Activated naive CD8-positive, alpha-beta T cell treated with anti-CD3 and anti-CD28 coated beads for 36 hours (primary cell): ENCODE measurements at regions not wholly inside any gene's neighbourhood (a gene's known extent, or its start where the extent isn't known, plus 50 kb on each side); places are given as distances from the start of the nearest gene placed in this dataset.
"Not testable (repeated sequence)": the region's sequence is repeated elsewhere in the genome, so short reads cannot be mapped to it uniquely, and the experiment has no call there.

Experiments
- DNase-seq: peaks from one replicate; pipeline ENCODE4 v3.0.0; 2021
- H3K27ac Mint-ChIP-seq: one replicate; pipeline ENCODE4 v1.8.0; 2022; ENCODE audit warnings: mild to moderate bottlenecking, moderate library complexity, mixed read lengths
- H3K27me3 Mint-ChIP-seq: one replicate; pipeline ENCODE4 v1.8.0; 2022; ENCODE audit warnings: mild to moderate bottlenecking, mixed read lengths
- H3K36me3 Mint-ChIP-seq: one replicate; pipeline ENCODE4 v1.8.0; 2021; ENCODE audit warnings: mild to moderate bottlenecking, mixed read lengths
- H3K4me1 Mint-ChIP-seq: one replicate; pipeline ENCODE4 v1.8.0; 2021; ENCODE audit warnings: mixed read lengths
- H3K4me3 Mint-ChIP-seq: one replicate; pipeline ENCODE4 v1.8.0; 2022; ENCODE audit warnings: mild to moderate bottlenecking, moderate library complexity, mixed read lengths
- H3K9me3 Mint-ChIP-seq: one replicate; pipeline ENCODE4 v1.8.0; 2022; ENCODE audit warnings: mixed read lengths

DNA sequence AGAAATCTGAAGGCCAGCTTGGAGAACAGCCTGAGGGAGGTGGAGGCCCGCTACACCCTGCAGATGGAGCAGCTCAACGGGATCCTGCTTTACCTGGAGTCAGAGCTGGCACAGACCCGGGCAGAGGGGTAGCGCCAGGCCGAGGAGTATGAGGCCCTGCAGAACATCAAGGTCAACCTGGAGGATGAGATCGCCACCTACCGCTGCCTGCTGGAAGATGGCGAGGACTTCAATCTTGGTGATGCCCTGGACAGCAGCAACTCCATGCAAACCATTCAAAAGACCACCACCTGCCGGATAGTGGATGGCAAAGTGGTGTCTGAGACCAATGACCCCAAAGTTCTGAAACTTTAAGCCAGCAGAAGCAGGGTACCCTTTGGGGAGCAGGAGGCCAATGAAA is 318.4 kb downstream of the ZFHX3 start:
- not testable (repeated sequence) for H3K27ac Mint-ChIP-seq, H3K27me3 Mint-ChIP-seq

DNA sequence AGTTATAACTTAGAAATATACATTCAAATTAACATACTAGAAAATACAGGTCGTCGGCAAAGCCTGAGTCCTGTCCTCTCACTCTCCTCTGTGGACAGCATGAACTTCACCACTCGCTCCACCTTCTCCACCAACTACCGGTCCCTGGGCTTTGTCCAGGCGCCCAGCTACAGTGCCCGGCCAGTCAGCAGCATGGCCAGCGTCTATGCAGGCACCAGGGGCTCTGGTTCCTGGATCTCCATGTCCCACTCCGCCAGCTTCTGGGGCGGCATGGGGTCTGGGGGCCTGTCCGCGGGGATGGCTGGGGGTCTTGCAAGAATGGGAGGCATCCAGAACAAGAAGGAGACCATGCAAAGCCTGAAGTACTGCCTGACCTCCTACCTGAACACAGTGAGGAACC is 319.4 kb downstream of the ZFHX3 start:
- Mint-ChIP-seq H3K27me3 (no peaks in the 10 kb centered on the region), H3K27ac (no peak overlapping the region), H3K36me3 (peaks cover 3% of the 10 kb centered on the region), H3K4me1 (no peaks in the 10 kb centered on the region), H3K4me3 (no peak overlapping the region), H3K9me3 (peaks cover 6% of the 10 kb centered on the region)
- DNase-seq: no peak

More for the DNA sequence above, 318.4 kb downstream of the ZFHX3 start:
- H3K9me3 Mint-ChIP-seq: peaks cover 13% of the 10 kb centered on the region
- H3K4me3 Mint-ChIP-seq, H3K36me3 Mint-ChIP-seq, DNase-seq, H3K4me1 Mint-ChIP-seq: not testable (repeated sequence)

DNA sequence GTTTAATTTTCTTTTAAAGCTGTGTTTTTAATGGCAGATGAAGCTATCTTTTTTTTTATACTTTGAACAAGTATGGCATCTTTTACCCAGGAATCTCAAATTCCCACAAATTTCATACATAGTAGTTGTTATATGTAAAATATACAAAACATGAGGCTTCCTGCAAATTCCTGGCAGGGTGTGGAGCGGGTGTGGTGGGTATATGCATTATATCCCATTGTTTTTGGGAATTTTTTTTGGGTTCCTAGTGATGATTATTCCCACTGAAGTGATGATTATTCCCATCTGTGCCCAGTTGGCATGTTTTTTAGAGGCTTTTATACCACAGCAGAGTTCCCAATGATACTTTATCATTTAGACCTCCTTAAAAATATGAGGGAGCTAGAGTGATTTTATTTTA is 320.4 kb downstream of the ZFHX3 start:
- no peak overlapping the region for H3K27ac Mint-ChIP-seq
- no peak for DNase-seq
- H3K4me1 Mint-ChIP-seq: no peaks in the 10 kb centered on the region
- peaks cover 6% of the 10 kb centered on the region for H3K9me3 Mint-ChIP-seq
- H3K36me3 Mint-ChIP-seq: peaks cover 3% of the 10 kb centered on the region
- no peaks in the 10 kb centered on the region for H3K27me3 Mint-ChIP-seq
- no peak overlapping the region for H3K4me3 Mint-ChIP-seq

DNA sequence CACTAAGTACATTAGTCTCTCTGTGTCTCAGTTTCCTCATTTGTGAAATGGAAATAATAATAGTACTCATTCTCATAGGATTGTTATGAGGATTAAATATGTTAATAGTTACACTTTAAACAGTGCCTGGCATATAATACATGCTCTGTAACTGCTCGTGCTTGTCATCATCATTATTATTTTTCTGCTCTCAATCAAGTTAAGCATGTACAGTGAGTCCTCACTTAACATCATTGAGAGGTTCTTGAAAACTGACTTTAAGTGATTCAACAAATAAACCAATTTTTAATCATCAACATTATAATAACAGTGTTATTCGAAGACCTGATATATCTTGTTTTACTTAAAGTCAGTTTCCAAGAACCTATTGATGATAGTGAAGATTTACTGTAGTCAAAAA is 322.3 kb downstream of the ZFHX3 start:
- H3K36me3 Mint-ChIP-seq: peaks cover 1% of the 10 kb centered on the region
- H3K4me1 Mint-ChIP-seq: no peaks in the 10 kb centered on the region
- H3K27ac Mint-ChIP-seq: no peak overlapping the region
- DNase-seq: no peak
- no peak overlapping the region for H3K4me3 Mint-ChIP-seq
- no peaks in the 10 kb centered on the region for H3K9me3 Mint-ChIP-seq
- no peaks in the 10 kb centered on the region for H3K27me3 Mint-ChIP-seq

DNA sequence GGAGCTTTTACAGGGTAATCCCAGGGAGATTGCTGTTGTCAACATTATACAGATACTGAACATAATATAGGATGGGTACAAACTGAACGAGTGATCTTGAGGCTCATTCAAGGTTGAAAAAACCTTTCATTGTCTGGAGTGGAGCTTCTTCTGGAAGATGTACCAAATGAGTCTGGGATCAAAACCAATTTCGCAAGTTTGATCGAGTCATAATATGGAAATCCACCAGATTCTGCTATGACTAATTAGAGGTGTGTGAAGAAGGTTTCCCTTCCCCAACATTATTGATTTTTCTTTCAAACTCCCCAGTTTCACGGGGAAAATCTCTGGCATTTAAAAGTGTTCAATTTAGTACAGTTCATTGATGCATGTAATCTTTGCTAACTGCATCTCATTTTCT is 324.1 kb downstream of the ZFHX3 start:
- Mint-ChIP-seq H3K27me3 (no peaks in the 10 kb centered on the region), H3K4me3 (no peak overlapping the region), H3K27ac (no peak overlapping the region), H3K9me3 (no peaks in the 10 kb centered on the region), H3K36me3 (no peaks in the 10 kb centered on the region), H3K4me1 (no peaks in the 10 kb centered on the region)
- no peak for DNase-seq

DNA sequence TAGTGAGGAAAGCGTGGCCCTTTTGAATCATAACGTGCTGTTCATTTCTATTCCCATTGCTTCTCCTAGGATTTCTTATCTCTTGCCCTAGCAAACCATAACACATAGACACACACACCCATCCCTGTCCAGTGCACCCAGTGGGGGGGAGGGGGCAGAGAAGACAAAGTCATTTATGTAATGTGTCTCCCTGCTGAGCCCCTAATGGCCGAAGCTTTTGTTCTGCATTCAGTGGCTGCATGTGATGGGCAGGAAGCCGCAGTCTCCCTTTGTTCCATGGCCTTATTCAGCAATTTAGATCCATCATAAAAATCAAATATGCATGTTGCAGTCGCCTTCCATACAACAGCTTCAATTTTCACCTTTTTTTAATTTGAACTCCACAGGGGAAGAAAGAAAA is 325.4 kb downstream of the ZFHX3 start:
- no peaks in the 10 kb centered on the region for H3K4me1 Mint-ChIP-seq
- no peaks in the 10 kb centered on the region for H3K27me3 Mint-ChIP-seq

DNA sequence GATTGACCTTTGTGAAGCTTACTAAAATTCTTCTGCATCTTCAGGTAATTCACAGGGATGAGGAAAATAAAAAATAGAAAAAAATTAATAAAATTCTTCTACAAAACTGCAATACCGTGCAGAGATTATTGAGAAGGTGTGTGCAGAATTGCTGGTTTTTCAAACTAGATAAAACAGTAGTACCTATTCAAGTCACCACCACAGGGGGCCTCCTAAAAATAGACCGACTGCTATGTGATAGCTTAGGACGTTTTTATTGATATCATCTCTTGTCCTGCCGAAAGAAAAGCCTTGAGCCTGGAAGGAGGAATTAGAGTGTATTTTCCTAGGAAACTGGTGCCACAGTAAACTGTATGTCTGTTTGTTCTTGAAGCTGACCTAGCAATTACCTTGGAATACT is 325.9 kb downstream of the ZFHX3 start:
- DNase-seq: no peak
- Mint-ChIP-seq H3K4me3 (no peak overlapping the region), H3K27me3 (no peaks in the 10 kb centered on the region), H3K27ac (no peak overlapping the region), H3K9me3 (no peaks in the 10 kb centered on the region), H3K4me1 (no peaks in the 10 kb centered on the region), H3K36me3 (peaks cover under 1% of the 10 kb centered on the region)

More for the DNA sequence above, 325.4 kb downstream of the ZFHX3 start:
- H3K36me3 Mint-ChIP-seq: no peaks in the 10 kb centered on the region
- H3K27ac Mint-ChIP-seq: no peak overlapping the region
- no peaks in the 10 kb centered on the region for H3K9me3 Mint-ChIP-seq
- H3K4me3 Mint-ChIP-seq: no peak overlapping the region
- no peak for DNase-seq

DNA sequence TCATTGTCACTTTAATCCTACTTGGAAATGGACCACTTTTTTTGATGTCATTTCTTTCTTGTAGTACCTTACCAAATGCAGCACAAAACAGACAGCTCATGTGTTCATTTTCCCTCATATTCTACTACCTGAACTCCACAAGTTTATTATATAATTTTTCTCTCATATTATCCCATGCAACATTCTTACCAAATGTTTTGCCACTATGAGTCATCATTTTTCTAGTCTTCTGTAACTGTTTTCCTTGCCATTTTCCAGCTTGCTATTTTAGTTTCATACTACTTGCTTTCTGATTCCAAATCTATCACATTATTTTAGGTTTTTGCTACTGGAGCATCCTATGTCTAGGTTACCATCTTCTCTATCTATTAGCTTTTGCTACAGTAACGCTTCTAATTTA is 332.7 kb downstream of the ZFHX3 start:
- Mint-ChIP-seq H3K36me3 (peaks cover 38% of the 10 kb centered on the region), H3K27me3 (no peaks in the 10 kb centered on the region), H3K9me3 (peaks cover 25% of the 10 kb centered on the region), H3K4me3 (no peak overlapping the region), H3K4me1 (no peaks in the 10 kb centered on the region), H3K27ac (no peak overlapping the region)
- no peak for DNase-seq

DNA sequence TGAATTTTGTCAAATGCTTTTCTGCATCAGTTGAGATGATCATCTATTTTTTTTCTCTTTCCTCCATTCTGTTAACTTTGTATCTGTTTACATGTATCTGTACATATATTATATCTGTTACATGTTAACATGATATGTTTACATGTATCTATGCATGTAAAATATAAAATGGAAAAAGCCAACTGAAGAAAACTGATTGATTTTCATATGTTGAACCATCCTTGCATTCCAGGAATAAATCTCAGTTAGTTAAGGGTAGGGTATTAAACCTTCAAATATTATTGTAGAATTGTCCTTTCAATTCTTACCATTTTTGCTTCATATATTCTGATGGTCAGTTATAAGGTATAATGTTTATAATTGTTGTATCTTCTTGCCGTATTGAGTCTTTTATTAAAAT is 336.1 kb downstream of the ZFHX3 start:
- Mint-ChIP-seq H3K4me3 (no peak overlapping the region), H3K27ac (no peak overlapping the region), H3K27me3 (no peaks in the 10 kb centered on the region), H3K36me3 (peaks cover 37% of the 10 kb centered on the region), H3K9me3 (peaks cover 35% of the 10 kb centered on the region), H3K4me1 (peaks cover 2% of the 10 kb centered on the region)
- no peak for DNase-seq

DNA sequence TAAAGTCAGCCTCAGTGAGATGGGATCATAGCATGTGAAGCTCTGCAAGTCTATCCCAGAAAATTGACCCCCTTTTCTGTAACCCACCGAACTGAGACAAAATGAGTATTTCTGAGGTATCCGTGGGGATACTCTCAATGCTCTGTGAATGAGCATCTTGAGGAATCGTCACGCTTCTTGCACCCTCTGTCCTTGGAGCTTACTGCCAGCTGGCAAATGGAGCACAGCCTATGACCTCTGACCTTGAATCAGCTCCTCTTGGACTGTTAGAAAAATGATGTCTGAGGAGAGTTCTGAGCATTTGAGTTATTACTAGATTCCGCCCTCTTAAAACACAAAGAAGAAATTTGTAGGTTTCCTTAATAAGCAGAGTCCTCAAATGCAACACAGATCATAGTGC is 342.1 kb downstream of the ZFHX3 start:
- DNase-seq: no peak
- Mint-ChIP-seq H3K4me3 (no peak overlapping the region), H3K27ac (no peak overlapping the region), H3K36me3 (peaks cover 2% of the 10 kb centered on the region), H3K4me1 (peaks cover 2% of the 10 kb centered on the region), H3K9me3 (peaks cover 14% of the 10 kb centered on the region), H3K27me3 (no peaks in the 10 kb centered on the region)

DNA sequence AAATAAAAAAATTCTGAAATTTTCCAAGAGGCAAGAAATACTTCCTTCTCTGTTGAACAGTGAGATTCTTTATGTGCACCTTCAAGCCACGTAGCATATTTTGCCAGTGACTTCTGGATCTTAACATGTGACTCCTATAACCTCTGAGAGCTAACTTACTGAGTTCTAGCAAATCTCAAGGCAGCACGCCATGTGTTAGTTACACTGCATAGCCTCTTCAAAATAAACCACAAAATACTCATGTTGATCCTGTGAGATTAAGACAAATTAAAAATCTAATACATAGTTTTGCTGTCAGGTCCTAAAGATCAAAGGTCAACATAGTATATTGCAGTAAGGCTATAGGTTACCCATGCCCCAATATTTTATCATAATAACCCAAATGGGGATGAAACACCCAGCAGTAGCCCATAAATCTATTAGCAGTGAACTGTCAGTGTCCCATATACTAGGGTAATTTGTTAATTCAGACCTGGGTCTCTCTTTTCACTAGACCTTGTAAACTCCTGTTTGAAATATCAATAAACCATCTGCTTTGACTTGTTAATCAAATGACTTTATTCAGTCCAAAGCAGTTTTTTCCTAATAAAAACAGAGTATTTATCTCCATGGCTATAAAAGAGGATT is 343.1 kb downstream of the ZFHX3 start:
- Mint-ChIP-seq H3K36me3 (no peaks in the 10 kb centered on the region), H3K27me3 (no peaks in the 10 kb centered on the region), H3K9me3 (peaks cover 6% of the 10 kb centered on the region), H3K27ac (no peak overlapping the region), H3K4me1 (peaks cover under 1% of the 10 kb centered on the region), H3K4me3 (no peak overlapping the region)
- no peak for DNase-seq

DNA sequence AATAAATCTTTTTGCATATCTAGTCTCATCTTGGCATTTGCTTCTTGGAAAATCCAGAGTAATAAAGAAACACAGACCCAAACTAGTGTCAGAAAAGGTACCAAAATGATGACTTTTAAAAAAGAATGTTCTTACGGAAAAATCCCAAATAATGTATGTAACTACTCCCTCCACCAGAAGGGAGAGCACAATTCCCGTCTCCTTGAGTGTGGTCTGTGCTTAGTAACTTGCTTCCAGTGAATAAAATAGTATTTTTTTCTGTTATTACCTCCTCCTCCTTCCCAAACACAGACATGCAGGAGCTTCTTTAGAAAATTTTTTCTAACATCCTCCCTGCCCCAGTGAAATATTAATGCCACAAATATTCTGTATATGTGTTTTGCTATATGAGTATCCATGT is 358.1 kb downstream of the ZFHX3 start:
- H3K27me3 Mint-ChIP-seq: no peaks in the 10 kb centered on the region
- no peaks in the 10 kb centered on the region for H3K4me1 Mint-ChIP-seq
- H3K27ac Mint-ChIP-seq: no peak overlapping the region
- H3K36me3 Mint-ChIP-seq: peaks cover 5% of the 10 kb centered on the region
- DNase-seq: no peak
- peaks cover 2% of the 10 kb centered on the region for H3K9me3 Mint-ChIP-seq
- H3K4me3 Mint-ChIP-seq: no peak overlapping the region

DNA sequence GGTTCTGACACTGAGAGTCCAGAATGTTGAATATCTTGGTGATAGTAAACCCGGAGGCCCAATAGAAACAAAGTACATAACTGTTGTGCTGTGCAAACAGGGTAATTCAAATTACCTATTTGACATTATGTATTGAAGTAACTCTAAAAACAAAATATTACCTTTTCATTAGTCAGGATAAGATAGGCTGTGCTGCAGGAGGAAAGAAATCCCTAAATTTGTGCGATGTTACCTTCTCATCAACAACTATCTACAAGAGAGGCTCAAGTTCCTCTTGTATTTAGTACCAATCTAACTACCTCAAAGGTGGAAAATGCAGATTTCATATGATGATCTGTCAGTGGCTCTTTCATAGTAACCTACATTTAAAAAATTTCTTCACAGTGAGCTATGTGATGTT is 367.2 kb downstream of the ZFHX3 start:
- Mint-ChIP-seq H3K4me1 (no peaks in the 10 kb centered on the region), H3K36me3 (no peaks in the 10 kb centered on the region), H3K9me3 (peaks cover 3% of the 10 kb centered on the region), H3K4me3 (no peak overlapping the region), H3K27ac (no peak overlapping the region), H3K27me3 (no peaks in the 10 kb centered on the region)
- DNase-seq: no peak

DNA sequence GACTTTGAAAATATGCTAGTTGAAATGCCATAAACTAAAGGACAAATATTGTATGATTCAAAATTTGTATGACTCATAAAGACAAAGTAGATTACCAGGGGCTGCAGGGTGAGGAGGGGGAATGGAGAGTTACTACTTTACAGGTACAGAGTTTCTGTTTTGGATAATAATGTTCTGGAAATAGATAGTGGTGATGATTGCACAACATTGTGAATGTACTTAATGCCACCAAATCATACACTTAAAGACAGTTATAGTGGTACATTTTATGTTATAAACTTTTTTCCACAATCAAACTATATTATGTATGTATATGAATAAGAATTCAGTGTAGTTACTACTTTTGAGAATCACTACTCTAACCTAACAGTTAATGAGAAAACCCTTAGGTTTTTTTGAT is 368.1 kb downstream of the ZFHX3 start:
- Mint-ChIP-seq H3K4me1 (no peaks in the 10 kb centered on the region), H3K4me3 (no peak overlapping the region), H3K36me3 (no peaks in the 10 kb centered on the region), H3K27me3 (no peaks in the 10 kb centered on the region), H3K27ac (no peak overlapping the region), H3K9me3 (peaks cover 3% of the 10 kb centered on the region)
- no peak for DNase-seq

DNA sequence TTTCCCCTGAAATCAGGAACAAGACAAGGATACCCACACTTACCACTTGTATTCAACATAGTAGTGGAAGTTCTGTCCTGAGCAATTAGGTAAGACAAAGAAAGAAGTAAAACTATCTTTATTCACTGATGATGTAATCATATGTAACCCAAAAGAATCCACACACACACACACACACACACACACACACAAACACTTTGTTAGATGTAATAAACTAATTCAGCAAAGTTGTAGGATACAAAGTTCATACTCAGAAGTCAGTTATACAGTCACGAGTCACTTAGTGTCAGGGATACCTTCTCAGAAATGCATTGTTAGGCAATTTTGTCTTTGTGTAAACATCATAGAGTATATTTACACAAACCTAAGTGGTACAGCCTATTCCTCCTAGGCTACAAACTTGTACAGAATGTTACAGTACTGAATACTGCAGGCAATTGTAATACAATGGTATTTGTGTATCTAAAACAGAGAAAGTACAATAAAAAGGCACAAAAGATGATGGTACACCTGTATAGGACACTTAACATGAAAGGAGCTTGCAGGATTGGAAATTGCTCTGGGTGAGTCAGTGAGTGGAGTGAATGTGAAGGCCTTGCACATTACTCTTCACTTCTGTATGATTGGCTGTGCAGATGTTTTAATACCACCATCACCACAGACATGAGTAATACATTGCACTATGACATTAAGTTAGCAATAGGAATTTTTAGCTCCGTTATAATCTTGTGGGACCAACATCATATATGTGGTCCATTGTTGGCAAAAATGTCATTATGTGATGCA is 370.1 kb downstream of the ZFHX3 start:
- Mint-ChIP-seq H3K27ac (no peak overlapping the region), H3K27me3 (no peaks in the 10 kb centered on the region), H3K9me3 (peaks cover 7% of the 10 kb centered on the region), H3K4me3 (no peak overlapping the region), H3K36me3 (peaks cover 2% of the 10 kb centered on the region), H3K4me1 (no peaks in the 10 kb centered on the region)
- DNase-seq: no peak

DNA sequence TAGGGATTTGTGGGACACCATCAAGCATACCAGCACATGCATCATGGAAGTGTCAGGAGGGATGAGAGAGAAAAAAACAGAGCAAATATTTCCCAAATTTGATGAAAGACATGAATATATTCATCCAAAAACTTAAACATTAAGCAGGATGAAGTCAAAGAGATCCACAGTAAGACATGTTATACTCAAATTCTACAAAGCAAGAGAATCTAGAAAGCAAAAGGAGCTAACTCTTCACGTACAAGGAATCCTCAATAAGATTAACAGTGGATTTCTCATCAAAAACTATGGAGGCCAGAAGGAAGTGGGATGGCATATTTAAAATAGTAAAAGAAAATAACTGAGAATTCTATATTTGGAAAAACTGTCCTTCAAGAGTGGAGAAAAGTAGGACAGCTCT is 374.8 kb downstream of the ZFHX3 start:
- no peaks in the 10 kb centered on the region for H3K27me3 Mint-ChIP-seq
- no peak overlapping the region for H3K27ac Mint-ChIP-seq
- no peak overlapping the region for H3K4me3 Mint-ChIP-seq
- no peaks in the 10 kb centered on the region for H3K4me1 Mint-ChIP-seq
- DNase-seq: no peak
- peaks cover 16% of the 10 kb centered on the region for H3K9me3 Mint-ChIP-seq
- peaks cover 19% of the 10 kb centered on the region for H3K36me3 Mint-ChIP-seq
